A549 (cell line): ENCODE measurements at regions not wholly inside any gene's neighbourhood (a gene's known extent, or its start where the extent isn't known, plus 50 kb on each side); places are given as distances from the start of the nearest gene placed in this dataset.

Experiments
- EP300 ChIP-seq, 2 experiments: fragments of >200 bp; sonication (Bioruptor Twin); formaldehyde crosslinking; IDR thresholded peaks; 2 replicates in 1 of 2; 3 replicates in 1 of 2; pipeline ENCODE4 v1.6.1; 2016 to 2017
- KDM1A ChIP-seq: fragments of 200-600 bp; sonication (generic); IDR thresholded peaks from 2 replicates; pipeline ENCODE4 v1.6.1; 2016; ENCODE audit warnings: low read depth, mild to moderate bottlenecking
- RAD21 ChIP-seq, 2 experiments: fragments of >200 bp in 1 of 2; sonication (Bioruptor Twin) in 1 of 2; formaldehyde crosslinking in 1 of 2; IDR thresholded peaks in 1 of 2; conservative IDR thresholded peaks in 1 of 2; 2 replicates in 1 of 2; 3 replicates in 1 of 2; pipeline ENCODE4 v1.6.1; 2012 to 2018; ENCODE audit warnings: inconsistent platforms in 1 of 2
- RARB ChIP-seq: fragments of 250-450 bp; sonication (Bioruptor Pico); IDR thresholded peaks from 2 replicates; pipeline ENCODE4 v1.8.0; 2021; ENCODE audit warnings: mild to moderate bottlenecking, moderate library complexity
- TF ChIP-seq, protein P1 (sequence below): fragments of 250-450 bp; sonication (Bioruptor Pico); IDR thresholded peaks from 2 replicates; pipeline ENCODE4 v1.5.0; 2021; ENCODE audit warnings: mild to moderate bottlenecking, moderate library complexity, borderline replicate concordance
- TF ChIP-seq, protein P2 (sequence below): fragments of >200 bp; sonication (Bioruptor Twin); formaldehyde crosslinking; IDR thresholded peaks from 3 replicates; pipeline ENCODE4 v1.5.1; 2016
- TF ChIP-seq, protein P3 (sequence below): fragments of 200-600 bp; sonication (generic); IDR thresholded peaks from 2 replicates; pipeline ENCODE4 v1.6.1; 2016; ENCODE audit warnings: antibody characterized with exemption, mild to moderate bottlenecking, moderate library complexity
- TF ChIP-seq, protein P4 (sequence below): IDR thresholded peaks from 2 replicates; pipeline ENCODE4 v1.6.1; 2012

DNA sequence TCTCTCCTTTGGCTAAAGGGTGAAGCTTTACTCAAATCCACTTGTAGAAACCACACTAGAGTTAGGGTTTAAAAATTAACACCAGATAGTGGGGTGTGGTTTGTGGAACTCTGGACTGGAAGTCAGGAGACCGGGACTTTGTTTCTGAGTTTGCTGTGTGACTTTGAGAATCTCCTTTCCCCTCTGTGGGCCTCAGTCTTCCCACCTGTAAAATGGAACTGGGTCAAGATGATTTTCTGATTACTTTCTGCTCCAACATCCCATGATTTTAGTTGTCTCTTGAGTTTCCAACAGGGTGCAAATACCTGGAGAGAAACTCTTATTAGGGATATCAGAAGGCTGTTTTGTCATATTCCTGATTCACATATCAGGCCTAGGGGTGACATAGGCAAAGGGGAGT lies 301.0 kb downstream of the MIAT start:
- TF ChIP-seq EP300 (IDR thresholded peaks at IDR 0.05) (no peak), RARB (CRISPR knock-in tag) (no peak), RAD21 (conservative IDR thresholded peaks at IDR 0.05 in 1 of 2, IDR thresholded peaks at IDR 0.05 in 1 of 2) (no peak), KDM1A (no peak)
- TF ChIP-seq, protein P1, sequence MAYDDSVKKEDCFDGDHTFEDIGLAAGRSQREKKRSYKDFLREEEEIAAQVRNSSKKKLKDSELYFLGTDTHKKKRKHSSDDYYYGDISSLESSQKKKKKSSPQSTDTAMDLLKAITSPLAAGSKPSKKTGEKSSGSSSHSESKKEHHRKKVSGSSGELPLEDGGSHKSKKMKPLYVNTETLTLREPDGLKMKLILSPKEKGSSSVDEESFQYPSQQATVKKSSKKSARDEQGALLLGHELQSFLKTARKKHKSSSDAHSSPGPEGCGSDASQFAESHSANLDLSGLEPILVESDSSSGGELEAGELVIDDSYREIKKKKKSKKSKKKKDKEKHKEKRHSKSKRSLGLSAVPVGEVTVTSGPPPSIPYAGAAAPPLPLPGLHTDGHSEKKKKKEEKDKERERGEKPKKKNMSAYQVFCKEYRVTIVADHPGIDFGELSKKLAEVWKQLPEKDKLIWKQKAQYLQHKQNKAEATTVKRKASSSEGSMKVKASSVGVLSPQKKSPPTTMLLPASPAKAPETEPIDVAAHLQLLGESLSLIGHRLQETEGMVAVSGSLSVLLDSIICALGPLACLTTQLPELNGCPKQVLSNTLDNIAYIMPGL = no peak
- TF ChIP-seq, protein P2, sequence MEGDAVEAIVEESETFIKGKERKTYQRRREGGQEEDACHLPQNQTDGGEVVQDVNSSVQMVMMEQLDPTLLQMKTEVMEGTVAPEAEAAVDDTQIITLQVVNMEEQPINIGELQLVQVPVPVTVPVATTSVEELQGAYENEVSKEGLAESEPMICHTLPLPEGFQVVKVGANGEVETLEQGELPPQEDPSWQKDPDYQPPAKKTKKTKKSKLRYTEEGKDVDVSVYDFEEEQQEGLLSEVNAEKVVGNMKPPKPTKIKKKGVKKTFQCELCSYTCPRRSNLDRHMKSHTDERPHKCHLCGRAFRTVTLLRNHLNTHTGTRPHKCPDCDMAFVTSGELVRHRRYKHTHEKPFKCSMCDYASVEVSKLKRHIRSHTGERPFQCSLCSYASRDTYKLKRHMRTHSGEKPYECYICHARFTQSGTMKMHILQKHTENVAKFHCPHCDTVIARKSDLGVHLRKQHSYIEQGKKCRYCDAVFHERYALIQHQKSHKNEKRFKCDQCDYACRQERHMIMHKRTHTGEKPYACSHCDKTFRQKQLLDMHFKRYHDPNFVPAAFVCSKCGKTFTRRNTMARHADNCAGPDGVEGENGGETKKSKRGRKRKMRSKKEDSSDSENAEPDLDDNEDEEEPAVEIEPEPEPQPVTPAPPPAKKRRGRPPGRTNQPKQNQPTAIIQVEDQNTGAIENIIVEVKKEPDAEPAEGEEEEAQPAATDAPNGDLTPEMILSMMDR = no peak
- TF ChIP-seq, protein P3, sequence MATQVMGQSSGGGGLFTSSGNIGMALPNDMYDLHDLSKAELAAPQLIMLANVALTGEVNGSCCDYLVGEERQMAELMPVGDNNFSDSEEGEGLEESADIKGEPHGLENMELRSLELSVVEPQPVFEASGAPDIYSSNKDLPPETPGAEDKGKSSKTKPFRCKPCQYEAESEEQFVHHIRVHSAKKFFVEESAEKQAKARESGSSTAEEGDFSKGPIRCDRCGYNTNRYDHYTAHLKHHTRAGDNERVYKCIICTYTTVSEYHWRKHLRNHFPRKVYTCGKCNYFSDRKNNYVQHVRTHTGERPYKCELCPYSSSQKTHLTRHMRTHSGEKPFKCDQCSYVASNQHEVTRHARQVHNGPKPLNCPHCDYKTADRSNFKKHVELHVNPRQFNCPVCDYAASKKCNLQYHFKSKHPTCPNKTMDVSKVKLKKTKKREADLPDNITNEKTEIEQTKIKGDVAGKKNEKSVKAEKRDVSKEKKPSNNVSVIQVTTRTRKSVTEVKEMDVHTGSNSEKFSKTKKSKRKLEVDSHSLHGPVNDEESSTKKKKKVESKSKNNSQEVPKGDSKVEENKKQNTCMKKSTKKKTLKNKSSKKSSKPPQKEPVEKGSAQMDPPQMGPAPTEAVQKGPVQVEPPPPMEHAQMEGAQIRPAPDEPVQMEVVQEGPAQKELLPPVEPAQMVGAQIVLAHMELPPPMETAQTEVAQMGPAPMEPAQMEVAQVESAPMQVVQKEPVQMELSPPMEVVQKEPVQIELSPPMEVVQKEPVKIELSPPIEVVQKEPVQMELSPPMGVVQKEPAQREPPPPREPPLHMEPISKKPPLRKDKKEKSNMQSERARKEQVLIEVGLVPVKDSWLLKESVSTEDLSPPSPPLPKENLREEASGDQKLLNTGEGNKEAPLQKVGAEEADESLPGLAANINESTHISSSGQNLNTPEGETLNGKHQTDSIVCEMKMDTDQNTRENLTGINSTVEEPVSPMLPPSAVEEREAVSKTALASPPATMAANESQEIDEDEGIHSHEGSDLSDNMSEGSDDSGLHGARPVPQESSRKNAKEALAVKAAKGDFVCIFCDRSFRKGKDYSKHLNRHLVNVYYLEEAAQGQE = no peak
- TF ChIP-seq, protein P4, sequence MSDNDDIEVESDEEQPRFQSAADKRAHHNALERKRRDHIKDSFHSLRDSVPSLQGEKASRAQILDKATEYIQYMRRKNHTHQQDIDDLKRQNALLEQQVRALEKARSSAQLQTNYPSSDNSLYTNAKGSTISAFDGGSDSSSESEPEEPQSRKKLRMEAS = no peak
